Endothelial cell of umbilical vein (primary cell): ENCODE measurements at regions not wholly inside any gene's neighbourhood (a gene's known extent, or its start where the extent isn't known, plus 50 kb on each side); places are given as distances from the start of the nearest gene placed in this dataset.

Experiments used
- BruUV-seq: library from RNA; stranded (reverse); fragments of 400-500 nt; replicated peaks from 2 replicates; lab custom pipeline; 2021; lab: Mats Ljungman, UMichigan
- CTCF ChIA-PET: fragments of 300-600, 350-600 bp; sonication (Branson Sonifier 250); formaldehyde crosslinking; loops from one replicate; lab custom pipeline; 2021; ENCODE audit warnings: antibody characterized with exemption, inconsistent platforms; lab: Charles Lee
- POLR2A ChIA-PET: fragments of 300-600, 350-600 bp; sonication (Branson Sonifier 250); formaldehyde crosslinking; loops from one replicate; lab custom pipeline; 2021; ENCODE audit warnings: antibody characterized with exemption, inconsistent platforms; lab: Charles Lee
- DNase-seq: peaks from one replicate; pipeline ENCODE4 v3.0.0-alpha.2; 2011; ENCODE audit warnings: low read depth, low spot score
- FAIRE-seq: peaks from 2 replicates; lab custom pipeline; 2011; peaks lifted over from hg19 to GRCh38; lab: Jason Lieb, UNC
- H2AFZ ChIP-seq: 2 replicates; pipeline ENCODE4 v1.6.0; 2012; ENCODE audit warnings: low read depth, low read length, control low read depth, inconsistent platforms
- H3K27ac ChIP-seq: 2 replicates; pipeline ENCODE4 v1.5.1; 2011; ENCODE audit warnings: low read depth, mild to moderate bottlenecking, control low read depth, low read length, moderate library complexity; ENCODE audit not compliant: insufficient read depth
- H3K27me3 ChIP-seq, 2 experiments: 2 replicates each; pipeline versions ENCODE4 v1.6.0 to v1.6.1; 2011; ENCODE audit warnings: low read length in 2 of 2, mixed read lengths in 1 of 2; ENCODE audit not compliant: control insufficient read depth in 2 of 2, insufficient read depth in 2 of 2
- H3K36me3 ChIP-seq, 2 experiments: 2 replicates in 1 of 2; 3 replicates in 1 of 2; pipeline ENCODE4 v1.5.1; 2011; ENCODE audit warnings: low read length in 2 of 2, mild to moderate bottlenecking in 1 of 2, moderate library complexity in 1 of 2; ENCODE audit not compliant: control insufficient read depth in 2 of 2, insufficient read depth in 2 of 2; ENCODE audit errors: extremely low read depth in 1 of 2
- H3K4me1 ChIP-seq: 3 replicates; pipeline ENCODE4 v1.5.1; 2011; ENCODE audit warnings: mild to moderate bottlenecking, low read length; ENCODE audit not compliant: control insufficient read depth, insufficient read depth; ENCODE audit errors: extremely low read depth
- H3K4me2 ChIP-seq: 2 replicates; pipeline ENCODE4 v1.6.1; 2011; ENCODE audit warnings: low read length, control low read depth, mixed read lengths; ENCODE audit not compliant: insufficient read depth
- H3K4me3 ChIP-seq, 3 experiments: fragments of 200-600 bp in 1 of 3; sonication (generic), shearing (Covaris generic) in 1 of 3; replicated peaks in 1 of 3; 2 replicates each; pipeline ENCODE4 v1.5.1; 2011 to 2016; ENCODE audit warnings: control low read depth in 3 of 3, low read length in 3 of 3, mild to moderate bottlenecking in 2 of 3, inconsistent platforms in 1 of 3, low read depth in 1 of 3, moderate library complexity in 1 of 3; ENCODE audit not compliant: insufficient read depth in 1 of 3
- H3K79me2 ChIP-seq: 2 replicates; pipeline ENCODE4 v1.6.0; 2012; ENCODE audit warnings: low read length, inconsistent platforms; ENCODE audit not compliant: control insufficient read depth, insufficient read depth
- H3K9ac ChIP-seq: replicated peaks from 2 replicates; pipeline ENCODE3; 2011; ENCODE audit warnings: low read length, control low read depth; ENCODE audit not compliant: insufficient read depth; ENCODE audit errors: extremely low read depth
- H3K9me1 ChIP-seq: replicated peaks from 3 replicates; pipeline ENCODE4 v1.6.0; 2011; ENCODE audit warnings: mild to moderate bottlenecking, low read length; ENCODE audit not compliant: control insufficient read depth, insufficient read depth; ENCODE audit errors: extremely low read depth
- H3K9me3 ChIP-seq: replicated peaks from 2 replicates; pipeline ENCODE4 v1.5.1; 2012; ENCODE audit warnings: low read length, inconsistent platforms; ENCODE audit not compliant: control insufficient read depth, insufficient read depth
- H4K20me1 ChIP-seq: replicated peaks from 2 replicates; pipeline ENCODE3; 2011; ENCODE audit warnings: mild to moderate bottlenecking, low read length; ENCODE audit not compliant: control insufficient read depth, insufficient read depth; ENCODE audit errors: extremely low read depth
- CTCF ChIP-seq, 2 donors: IDR thresholded peaks; 1 replicate in 1 of 2; 2 replicates in 1 of 2; pipeline ENCODE4 v1.5.1; 2011; ENCODE audit warnings: low read length in 2 of 2, mild to moderate bottlenecking in 2 of 2, moderate library complexity in 2 of 2, control low read depth in 1 of 2, inconsistent platforms in 1 of 2, low read depth in 1 of 2; ENCODE audit not compliant: insufficient read depth in 1 of 2; ENCODE audit errors: extremely low read depth in 1 of 2
- EZH2 ChIP-seq: IDR thresholded peaks from 2 replicates; pipeline ENCODE4 v1.6.1; 2012; ENCODE audit warnings: borderline replicate concordance, low read depth, mild to moderate bottlenecking, moderate library complexity, low read length, inconsistent platforms; ENCODE audit not compliant: severe bottlenecking
- FOS ChIP-seq: IDR thresholded peaks from 2 replicates; pipeline ENCODE4 v1.6.1; 2011; ENCODE audit warnings: mild to moderate bottlenecking, low read length, moderate library complexity, borderline replicate concordance; ENCODE audit not compliant: insufficient read depth
- GATA2 ChIP-seq: IDR thresholded peaks from 2 replicates; pipeline ENCODE4 v1.7.0; 2011; ENCODE audit warnings: low read depth, mild to moderate bottlenecking, moderate library complexity, mixed read lengths, low read length; ENCODE audit not compliant: insufficient read length, insufficient read depth
- JUN ChIP-seq: IDR thresholded peaks from 2 replicates; pipeline ENCODE4 v1.6.1; 2011; ENCODE audit warnings: borderline replicate concordance, low read depth; ENCODE audit not compliant: insufficient read length, insufficient read depth
- MYC ChIP-seq: IDR thresholded peaks from one replicate; pipeline ENCODE4 v1.6.1; 2011; ENCODE audit warnings: mild to moderate bottlenecking, low read depth, low read length
- POLR2A ChIP-seq: IDR thresholded peaks from 2 replicates; pipeline ENCODE4 v1.6.1; 2012; ENCODE audit warnings: low read depth, mild to moderate bottlenecking, control low read depth, low read length
- POLR2AphosphoS5 ChIP-seq: IDR thresholded peaks from 2 replicates; pipeline ENCODE4 v1.6.1; 2012; ENCODE audit warnings: low read depth, mild to moderate bottlenecking, control low read depth, low read length, moderate library complexity; ENCODE audit not compliant: insufficient read depth
- dilution Hi-C: fragments of 300-500 bp; cut with MboI; formaldehyde crosslinking; loops from one replicate; pipeline ENCODE4 v1.15.0; 2019; ENCODE audit warnings: low sequenced_read_pairs; ENCODE audit not compliant: extremely low pct_ligation_motif_present
- intact Hi-C: fragments of 100-400 bp; cut with micrococcal nuclease; formaldehyde crosslinking; loops from one replicate; pipeline ENCODE4 v1.10.0; 2022
- TF ChIP-seq, protein P1 (sequence below): IDR thresholded peaks from 2 replicates; pipeline ENCODE4 v1.6.1; 2011; ENCODE audit not compliant: insufficient read depth, insufficient read length

DNA sequence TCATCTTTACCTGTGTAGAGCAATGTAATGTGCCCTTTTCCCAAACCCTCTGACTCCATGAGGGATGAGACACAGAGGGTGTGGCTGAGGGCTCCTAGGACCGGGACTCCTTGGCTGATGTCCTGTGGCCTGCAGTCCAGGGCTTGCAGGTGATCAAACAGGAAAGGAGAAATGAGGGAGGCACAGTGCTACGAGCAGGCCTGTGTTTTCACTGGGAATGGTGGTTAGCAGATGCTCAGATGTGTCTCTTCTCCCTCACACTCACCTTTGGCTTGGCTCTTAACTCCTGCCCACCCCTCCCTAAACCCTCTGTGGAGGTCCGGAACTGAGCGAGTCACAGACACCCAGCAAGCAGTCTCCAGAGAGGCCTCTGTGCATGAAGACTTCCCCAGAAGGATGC is 254.4 kb downstream of the DAD1 start:
- H4K20me1 ChIP-seq, result no peaks in the 10 kb centered on the region
- H3K79me2 ChIP-seq, result no peaks in the 10 kb centered on the region
- no peak overlapping the region for H3K4me2 ChIP-seq
- H3K36me3 ChIP-seq, result no peaks in the 10 kb centered on the region
- POLR2A ChIA-PET, result no interaction called here
- CTCF ChIA-PET, result interaction anchor here (0.5 to 3.0 kb wide), 4 partner anchors 15 to 1056 kb away, joined by 3 to 23 read pairs (median 3); no protein-coding TSS in a partner anchor
- no peak overlapping the region for H3K4me3 ChIP-seq
- no peaks in the 10 kb centered on the region for H3K9me3 ChIP-seq
- FAIRE-seq (no peak), DNase-seq (no peak)
- intact Hi-C loops (no loop called here), dilution Hi-C loops (no loop called here)
- H3K27me3 ChIP-seq, result no peaks in the 10 kb centered on the region
- H3K9me1 ChIP-seq, result no peaks in the 10 kb centered on the region
- BruUV-seq, result no TSS peak
- no peak overlapping the region for H3K27ac ChIP-seq
- no peak overlapping the region for H2AFZ ChIP-seq
- peaks cover 6% of the 10 kb centered on the region for H3K4me1 ChIP-seq
- no peak overlapping the region for H3K9ac ChIP-seq
- no peak for TF ChIP-seq JUN
- TF ChIP-seq MYC, result no peak
- TF ChIP-seq EZH2, result no peak
- TF ChIP-seq, protein P1, sequence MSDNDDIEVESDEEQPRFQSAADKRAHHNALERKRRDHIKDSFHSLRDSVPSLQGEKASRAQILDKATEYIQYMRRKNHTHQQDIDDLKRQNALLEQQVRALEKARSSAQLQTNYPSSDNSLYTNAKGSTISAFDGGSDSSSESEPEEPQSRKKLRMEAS, result no peak

GRCh38 chr14:22334275-22334577 is 254.8 kb downstream of the DAD1 start:
- H2AFZ ChIP-seq, result no peak overlapping the region
- TF ChIP-seq GATA2 (no peak), FOS (no peak), POLR2A (no peak), CTCF (IDR thresholded peaks at IDR 0.05; ENCODE audit: extremely low read depth in 1 of 2, insufficient read depth in 1 of 2, low read depth in 1 of 2, low read length in 2 of 2) (no peak), EZH2 (no peak), POLR2AphosphoS5 (no peak), MYC (no peak), JUN (no peak)
- TF ChIP-seq, protein P1, result no peak
- H3K27me3 ChIP-seq, result no peaks in the 10 kb centered on the region
- intact Hi-C loops (no loop called here), dilution Hi-C loops (no loop called here)
- POLR2A ChIA-PET, result no interaction called here
- H3K9me3 ChIP-seq, result no peaks in the 10 kb centered on the region
- H3K4me1 ChIP-seq, result peaks cover 6% of the 10 kb centered on the region
- CTCF ChIA-PET, result interaction anchor here (0.5 to 3.0 kb wide), 3 partner anchors 15 to 1056 kb away, joined by 3 to 23 read pairs (median 4); no protein-coding TSS in a partner anchor
- DNase-seq (no peak), FAIRE-seq (no peak)
- H3K27ac ChIP-seq, result no peak overlapping the region
- H4K20me1 ChIP-seq, result no peaks in the 10 kb centered on the region
- H3K4me2 ChIP-seq, result no peak overlapping the region
- no peak overlapping the region for H3K4me3 ChIP-seq
- no peaks in the 10 kb centered on the region for H3K9me1 ChIP-seq
- no TSS peak for BruUV-seq
- H3K36me3 ChIP-seq, result no peaks in the 10 kb centered on the region
- H3K79me2 ChIP-seq, result no peaks in the 10 kb centered on the region
- H3K9ac ChIP-seq, result no peak overlapping the region
